ENCODE measurements at regions not wholly inside any gene's neighbourhood (a gene's known extent, or its start where the extent isn't known, plus 50 kb on each side); places are given as distances from the start of the nearest gene placed in this dataset.

DNA sequence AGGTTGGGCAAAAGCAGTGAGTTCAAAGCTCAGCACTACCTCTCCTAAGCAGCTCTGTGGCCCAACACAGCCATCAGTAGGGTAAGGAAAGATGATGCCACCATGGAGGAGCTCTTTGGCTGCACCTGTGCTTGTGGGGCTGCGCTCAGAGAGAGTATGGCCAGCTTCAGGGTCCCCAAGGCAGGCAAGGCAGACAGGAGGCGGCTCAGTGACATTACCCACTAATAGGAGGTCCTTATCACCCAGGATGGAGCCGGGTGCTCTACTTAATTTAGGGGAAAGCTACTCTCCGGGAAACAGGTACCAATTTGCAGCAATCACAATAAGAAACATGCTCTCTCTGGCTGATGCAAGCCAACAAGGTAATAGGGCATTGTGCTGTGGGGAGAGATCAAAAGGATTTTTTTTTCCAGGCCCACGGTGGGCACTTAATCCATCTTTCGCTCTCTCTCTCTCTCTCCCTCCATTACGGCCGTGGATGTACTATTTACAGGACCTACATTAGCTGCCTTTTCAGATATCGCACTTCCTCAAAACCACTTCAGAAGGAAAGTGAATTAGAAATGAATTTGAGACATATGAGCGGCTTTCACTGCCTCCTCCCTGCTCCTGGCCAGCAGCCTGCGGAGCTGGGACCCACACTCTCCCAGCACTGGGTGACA lies 446.3 kb downstream of the SOX6 start:
- DNase-seq (ENCODE audit: low spot score): no peak

DNA sequence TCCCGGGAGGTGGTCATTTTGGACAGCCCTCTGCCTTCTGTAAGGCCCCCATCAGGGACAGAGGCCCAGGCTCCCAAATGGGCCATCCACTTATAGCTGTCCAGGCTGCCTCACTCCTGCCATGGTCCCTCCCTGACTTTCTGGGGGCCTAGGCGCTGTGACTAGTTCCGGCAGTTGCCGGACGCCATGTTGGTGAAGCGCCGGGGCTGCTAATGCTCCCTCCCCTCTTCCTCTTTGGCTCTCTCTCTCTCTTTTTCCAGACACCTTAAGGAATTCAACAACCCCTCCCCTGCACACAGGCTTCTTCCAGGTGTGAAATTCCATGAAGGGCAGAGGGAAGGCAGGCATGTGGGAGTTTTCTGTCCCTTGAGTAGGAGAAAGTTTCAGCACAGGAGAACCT lies 445.6 kb downstream of the SOX6 start:
- DNase-seq (ENCODE audit: low spot score): no peak

DNA sequence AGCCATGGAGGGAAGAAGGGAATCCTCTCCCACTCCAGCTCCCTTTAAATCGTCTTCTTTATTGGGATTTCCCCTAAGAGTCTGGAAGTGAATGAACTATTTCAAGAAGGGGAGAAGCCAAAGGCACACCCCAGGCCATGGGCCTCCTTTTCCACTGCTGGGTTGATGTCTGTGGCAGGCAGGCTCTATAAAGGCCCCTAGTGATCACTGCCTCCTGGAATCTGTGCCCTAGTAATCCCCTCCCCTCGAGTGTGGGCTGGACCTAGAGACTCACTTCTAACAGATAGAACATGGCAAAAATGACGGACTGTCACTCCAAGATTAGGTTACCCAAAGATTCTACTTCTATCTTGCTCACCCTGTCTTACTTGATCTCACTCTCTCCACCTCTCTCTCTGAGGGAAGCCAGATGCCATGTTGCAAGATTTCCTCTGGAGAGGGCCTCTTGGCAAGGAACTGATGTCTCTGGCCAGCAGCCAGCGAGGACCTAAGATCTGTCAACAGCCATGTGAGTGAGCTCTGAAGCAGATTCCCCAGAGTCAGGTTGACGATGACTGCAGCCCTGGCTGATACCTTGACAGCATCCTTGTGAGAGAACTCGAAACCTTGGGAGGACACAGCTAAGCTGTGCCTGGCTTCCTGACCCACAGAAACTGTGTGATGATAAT lies 444.8 kb downstream of the SOX6 start:
- DNase-seq (ENCODE audit: low spot score): no peak

DNA sequence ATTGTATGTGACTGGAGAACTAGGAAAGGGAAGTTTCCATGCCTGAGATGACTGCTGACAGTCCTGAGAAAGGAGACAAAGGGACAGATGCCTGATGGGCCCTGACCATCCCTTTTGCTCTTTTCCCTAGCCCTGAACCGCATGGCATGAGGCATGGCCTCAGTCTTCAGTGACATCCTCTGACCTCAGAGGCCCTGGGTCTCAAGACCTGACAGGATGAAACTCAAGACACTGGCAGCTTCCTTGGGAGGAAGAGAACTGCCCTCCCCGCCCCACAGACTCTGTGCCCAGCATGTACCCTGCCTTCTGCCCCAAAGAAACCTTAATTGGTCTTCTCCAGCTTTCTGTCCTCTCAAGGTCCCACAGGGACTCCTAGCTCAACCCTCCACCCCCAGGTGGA lies 444.1 kb downstream of the SOX6 start:
- DNase-seq (ENCODE audit: low spot score): no peak

DNA sequence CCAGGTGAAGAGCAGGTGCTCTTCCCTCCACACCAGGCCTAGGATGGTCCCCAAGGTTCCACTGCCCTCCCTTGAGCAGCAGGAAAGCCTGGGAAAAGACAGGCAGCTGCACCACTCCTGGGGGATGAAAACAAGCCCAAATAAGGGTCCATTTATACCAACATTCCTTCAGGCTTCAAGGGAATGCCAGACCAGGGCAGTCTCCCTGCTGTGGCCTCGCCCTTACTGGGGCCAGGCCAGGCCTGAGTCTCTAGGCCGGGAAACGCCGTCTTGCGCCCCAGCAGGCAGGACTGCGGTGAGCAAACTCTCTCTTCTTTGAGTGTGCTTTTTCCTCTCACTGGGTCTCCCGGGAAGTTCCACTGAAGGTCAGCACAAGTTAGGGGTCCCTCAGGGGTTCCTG lies 443.5 kb downstream of the SOX6 start:
- DNase-seq (ENCODE audit: low spot score): no peak

DNA sequence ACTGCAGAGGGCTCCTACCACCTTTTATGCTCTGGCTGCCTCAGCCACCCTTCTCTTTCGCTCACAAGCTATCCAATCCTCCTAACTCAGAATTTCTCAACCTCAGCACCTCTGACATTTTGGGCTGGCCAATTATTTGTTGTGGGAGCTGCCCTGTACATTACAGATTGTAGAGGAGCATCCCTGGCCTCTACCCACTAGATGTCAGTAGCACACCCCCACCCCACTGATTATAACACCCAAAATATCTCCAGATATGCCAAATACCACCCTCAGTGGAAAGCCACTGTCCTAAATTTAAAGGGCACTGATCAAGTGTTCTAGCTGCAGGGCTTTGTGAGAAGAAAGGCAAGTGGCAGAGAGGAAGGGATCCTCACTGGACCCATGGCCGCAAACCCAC lies 443.1 kb downstream of the SOX6 start:
- DNase-seq (ENCODE audit: low spot score): no peak

Measured in left forelimb (tissue), 1 donor.